H1 (cell line): ENCODE measurements at regions not wholly inside any gene's neighbourhood (a gene's known extent, or its start where the extent isn't known, plus 50 kb on each side); places are given as distances from the start of the nearest gene placed in this dataset.

Source experiments
- TCF12 ChIP-seq: IDR thresholded peaks from 2 replicates; pipeline ENCODE4 v1.6.1; 2011; ENCODE audit warnings: low read depth, mild to moderate bottlenecking, low read length
- YY1 ChIP-seq: IDR thresholded peaks from 2 replicates; pipeline ENCODE4 v1.6.1; 2011; ENCODE audit warnings: low read depth, mild to moderate bottlenecking, low read length

GRCh38 chrX:155751131-155751530 lies 130.0 kb upstream of the VAMP7 start (continued):
- no peak for TF ChIP-seq TCF12
- no peak for TF ChIP-seq YY1
- TF ChIP-seq, all 59 proteins: peak for 0
